GM20000 (cell line): ENCODE measurements at regions not wholly inside any gene's neighbourhood (a gene's known extent, or its start where the extent isn't known, plus 50 kb on each side); places are given as distances from the start of the nearest gene placed in this dataset.

ENCODE experiments used
- DNase-seq: peaks from one replicate; pipeline ENCODE4 v3.0.0; 2012; ENCODE audit warnings: low spot score
- TF ChIP-seq, protein P1 (sequence below): IDR thresholded peaks from 2 replicates; pipeline ENCODE4 v1.5.1; 2012; ENCODE audit warnings: mild to moderate bottlenecking, control low read depth; ENCODE audit errors: extremely low read depth, missing control alignments

DNA sequence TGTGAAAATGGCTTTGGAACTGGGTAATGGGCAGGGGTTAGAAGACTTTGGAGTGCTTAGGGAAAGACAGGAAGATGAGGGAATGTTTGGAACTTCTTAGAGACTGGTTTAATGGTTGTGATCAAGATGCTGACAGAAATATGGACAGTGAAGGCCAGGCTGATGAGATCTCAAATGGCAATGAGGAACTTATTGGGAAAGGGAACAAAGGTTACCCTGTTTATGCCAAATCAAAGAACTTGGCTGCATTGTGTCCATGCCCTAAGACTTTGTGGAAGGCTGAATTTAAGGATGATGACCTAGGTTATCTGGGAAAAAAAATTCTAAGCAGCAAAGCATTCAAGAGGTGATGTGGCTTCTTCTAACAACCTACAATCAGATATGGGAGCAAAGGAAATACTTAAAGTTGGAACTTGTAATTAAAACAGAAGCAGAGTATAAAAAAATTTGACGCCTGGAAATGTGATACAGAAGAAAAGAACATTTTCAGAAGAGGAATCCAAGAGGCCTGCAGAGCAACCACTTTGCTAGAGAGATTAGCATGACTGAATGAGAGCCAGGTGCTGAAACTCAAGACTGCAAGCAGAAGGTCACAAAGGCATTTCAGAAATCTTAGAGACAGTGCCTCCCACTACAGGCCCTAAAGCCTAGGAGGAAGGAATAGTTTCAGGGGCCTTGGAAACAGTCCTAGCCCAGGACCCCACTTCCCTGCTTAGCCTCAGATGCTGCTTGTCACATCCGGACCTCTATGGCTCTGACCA is 65.6 kb upstream of the FLRT2 start:
- DNase-seq, result no peak
- TF ChIP-seq, protein P1, sequence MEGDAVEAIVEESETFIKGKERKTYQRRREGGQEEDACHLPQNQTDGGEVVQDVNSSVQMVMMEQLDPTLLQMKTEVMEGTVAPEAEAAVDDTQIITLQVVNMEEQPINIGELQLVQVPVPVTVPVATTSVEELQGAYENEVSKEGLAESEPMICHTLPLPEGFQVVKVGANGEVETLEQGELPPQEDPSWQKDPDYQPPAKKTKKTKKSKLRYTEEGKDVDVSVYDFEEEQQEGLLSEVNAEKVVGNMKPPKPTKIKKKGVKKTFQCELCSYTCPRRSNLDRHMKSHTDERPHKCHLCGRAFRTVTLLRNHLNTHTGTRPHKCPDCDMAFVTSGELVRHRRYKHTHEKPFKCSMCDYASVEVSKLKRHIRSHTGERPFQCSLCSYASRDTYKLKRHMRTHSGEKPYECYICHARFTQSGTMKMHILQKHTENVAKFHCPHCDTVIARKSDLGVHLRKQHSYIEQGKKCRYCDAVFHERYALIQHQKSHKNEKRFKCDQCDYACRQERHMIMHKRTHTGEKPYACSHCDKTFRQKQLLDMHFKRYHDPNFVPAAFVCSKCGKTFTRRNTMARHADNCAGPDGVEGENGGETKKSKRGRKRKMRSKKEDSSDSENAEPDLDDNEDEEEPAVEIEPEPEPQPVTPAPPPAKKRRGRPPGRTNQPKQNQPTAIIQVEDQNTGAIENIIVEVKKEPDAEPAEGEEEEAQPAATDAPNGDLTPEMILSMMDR, result no peak

DNA sequence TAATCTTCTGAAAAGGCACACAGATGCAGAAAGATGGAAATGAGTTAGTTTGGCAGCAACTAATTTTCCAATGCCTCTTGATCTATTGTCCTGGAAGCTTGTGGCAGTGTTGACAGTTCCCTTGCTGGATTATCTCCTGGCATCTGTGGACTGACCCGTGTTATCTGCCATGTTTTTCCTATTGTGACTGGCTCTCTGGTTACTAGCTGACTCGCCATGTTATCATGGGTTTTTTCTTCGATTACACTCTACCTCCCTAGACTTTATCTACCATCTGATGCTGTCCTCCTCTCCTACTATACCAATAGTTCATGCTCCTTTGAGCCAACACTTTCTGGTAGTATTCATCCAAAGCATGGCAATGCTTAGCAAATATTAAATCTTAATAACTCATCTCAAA is 63.3 kb upstream of the FLRT2 start:
- DNase-seq, result no peak
- TF ChIP-seq, protein P1, result no peak

DNA sequence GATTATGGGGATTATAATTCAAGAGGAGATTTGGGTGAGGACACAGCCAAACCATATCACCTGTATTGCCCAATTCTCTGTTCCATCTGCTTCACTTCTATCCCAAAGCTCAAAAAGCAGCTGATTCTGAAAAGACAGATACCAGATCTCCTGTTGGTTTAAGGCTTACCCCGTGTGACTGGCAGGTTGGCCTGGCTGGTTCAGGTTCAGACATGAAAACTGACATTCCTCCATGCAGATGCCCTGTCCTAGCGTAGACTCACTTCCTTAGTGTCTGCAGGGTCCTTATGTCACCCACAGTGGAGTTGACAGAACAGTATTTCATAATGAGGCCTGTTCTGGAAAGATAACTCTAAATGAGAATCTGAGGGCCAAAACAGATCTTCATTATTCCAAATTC is 61.1 kb upstream of the FLRT2 start:
- DNase-seq, result no peak
- TF ChIP-seq, protein P1, result no peak

DNA sequence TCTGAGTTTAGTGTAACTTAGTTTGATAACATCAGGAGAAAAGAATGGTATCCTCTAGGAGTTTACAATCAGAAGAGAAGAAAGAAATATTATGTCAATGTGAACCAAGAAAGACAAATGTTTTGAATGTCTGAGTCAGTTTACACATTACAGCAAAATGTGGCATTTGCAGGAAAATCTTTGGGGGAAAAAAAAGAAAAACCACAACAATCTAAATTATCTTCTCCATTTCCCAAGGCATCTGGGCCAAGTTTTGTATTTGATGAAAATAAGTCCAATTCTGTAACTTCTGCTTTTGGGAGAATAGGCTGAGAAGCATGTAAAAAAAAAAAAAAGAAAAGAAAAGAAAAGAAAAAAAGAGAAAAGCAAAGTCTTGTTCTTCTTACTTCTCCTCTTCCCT is 58.8 kb upstream of the FLRT2 start:
- DNase-seq, result no peak
- TF ChIP-seq, protein P1, result no peak

DNA sequence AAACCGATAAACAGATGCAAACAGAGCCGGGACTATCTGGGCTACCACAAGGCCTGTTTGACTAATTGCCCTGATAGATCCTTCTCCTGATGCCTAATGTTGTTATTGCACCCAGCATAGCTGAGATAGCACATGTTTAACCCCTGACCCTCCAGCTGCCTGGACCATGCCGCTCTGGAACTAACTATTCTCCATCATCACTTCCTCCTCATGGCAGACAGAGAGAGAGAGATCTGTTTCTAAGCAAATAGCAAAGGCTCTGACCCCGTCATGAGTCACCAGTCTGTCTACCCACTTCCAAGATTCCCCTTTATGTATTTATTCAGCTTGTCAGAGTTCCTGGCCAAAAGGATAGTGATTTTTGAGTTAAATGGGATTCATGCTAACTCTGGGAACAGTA is 58.2 kb upstream of the FLRT2 start:
- DNase-seq, result no peak
- TF ChIP-seq, protein P1, result no peak

DNA sequence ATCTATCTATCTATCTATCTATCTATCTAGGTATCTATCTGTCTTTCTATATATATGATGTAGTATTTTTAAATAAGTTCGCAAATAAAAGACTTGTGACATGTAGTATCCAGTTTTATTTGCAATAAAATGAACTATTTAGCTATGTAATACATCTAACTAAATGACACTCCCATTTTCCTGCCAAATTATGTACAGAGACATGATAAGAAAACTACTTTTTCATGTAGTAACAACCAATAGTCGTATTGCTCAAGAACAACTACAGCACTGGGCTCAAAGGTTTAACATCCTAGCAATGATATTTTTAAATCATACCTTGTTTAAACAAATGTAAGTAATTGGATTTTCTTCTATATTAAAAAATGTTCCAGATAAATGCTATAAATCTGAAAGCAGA is 55.5 kb upstream of the FLRT2 start:
- DNase-seq, result no peak
- TF ChIP-seq, protein P1, result no peak

DNA sequence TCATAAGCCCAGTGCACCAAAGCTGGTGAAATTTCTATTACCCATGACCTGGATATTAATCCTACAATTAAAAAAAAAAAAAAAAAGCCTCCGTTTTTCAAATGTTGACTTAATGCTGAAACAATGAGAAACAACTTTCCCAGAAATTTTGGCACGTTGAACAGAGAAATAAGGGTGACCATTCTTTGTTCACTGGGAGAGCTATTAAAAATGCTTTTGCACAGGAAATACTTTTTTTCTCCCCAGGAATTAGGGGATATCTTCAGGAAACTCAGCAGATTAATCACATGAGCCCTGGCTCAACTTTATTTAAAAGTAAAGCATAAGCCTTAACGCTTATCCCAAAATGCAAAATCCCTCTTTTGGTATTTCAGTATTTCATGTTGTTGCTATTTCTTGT is 54.8 kb upstream of the FLRT2 start:
- no peak for DNase-seq
- TF ChIP-seq, protein P1, result no peak
